Nucleus accumbens (tissue), 56 donors: ENCODE measurements at regions not wholly inside any gene's neighbourhood (a gene's known extent, or its start where the extent isn't known, plus 50 kb on each side); places are given as distances from the start of the nearest gene placed in this dataset.

Experiments used
- DNase-seq, 56 donors: peaks; one replicate each; lab custom pipeline; 2025; lab: John Stamatoyannopoulos, UW

DNA sequence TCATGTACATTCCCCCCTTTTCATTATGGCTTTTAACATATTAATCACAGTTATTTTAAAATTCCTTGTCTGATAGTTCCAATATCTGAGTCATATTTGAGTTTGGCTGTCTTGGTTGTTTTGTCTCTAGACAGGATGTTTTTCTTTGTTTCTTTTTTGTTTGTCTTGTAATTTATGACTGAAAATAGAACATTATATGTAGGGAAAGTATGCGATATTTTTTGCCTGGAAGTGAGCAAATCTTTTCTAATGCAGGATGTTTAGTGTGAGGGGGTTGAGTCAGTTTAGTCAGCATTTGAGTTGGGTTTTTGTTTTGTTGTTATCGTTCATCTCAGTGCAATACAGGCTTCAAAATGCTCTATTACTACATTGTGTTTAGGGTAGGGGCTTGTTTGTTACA, 239.7 kb downstream of the SNAPC1 start:
- no peak for DNase-seq

DNA sequence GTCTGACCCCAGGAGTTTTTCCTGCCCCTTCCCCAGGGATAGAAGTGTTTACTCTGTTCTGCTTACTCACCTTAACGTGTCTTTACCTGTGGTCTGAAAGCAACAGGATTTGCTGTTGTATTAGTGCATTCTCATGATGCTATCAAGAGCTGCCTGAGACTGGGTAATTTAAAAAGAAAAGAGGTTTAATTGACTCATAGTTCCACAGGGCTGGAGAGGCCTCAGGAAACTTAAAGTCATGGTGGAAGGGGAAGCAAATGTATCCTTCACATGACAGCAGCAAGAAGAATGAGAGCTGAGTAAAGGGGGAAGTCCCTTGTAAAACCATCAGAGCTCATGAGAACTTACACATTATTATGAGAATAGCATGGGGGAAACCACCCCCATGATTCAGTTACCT, 240.4 kb downstream of the SNAPC1 start:
- DNase-seq = no peak

DNA sequence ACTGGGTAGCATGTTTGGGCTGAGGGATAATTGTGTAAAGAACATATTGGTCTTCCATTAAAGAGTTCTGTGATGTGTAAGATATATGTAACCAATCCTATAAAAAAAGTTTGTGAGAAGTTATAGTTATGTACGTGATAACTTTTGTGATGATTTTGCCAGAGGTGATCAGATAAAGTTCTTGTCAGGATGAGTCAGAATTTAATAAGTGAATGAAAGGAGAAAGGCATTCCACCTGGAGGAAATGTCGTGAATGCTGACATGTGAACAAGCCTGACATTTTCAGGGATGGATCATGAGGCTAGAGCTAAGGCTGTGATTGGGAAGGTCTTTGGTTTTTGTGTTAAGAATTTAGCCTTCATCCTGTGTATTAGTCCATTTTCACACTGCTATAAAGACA, 241.5 kb downstream of the SNAPC1 start:
- no peak for DNase-seq

DNA sequence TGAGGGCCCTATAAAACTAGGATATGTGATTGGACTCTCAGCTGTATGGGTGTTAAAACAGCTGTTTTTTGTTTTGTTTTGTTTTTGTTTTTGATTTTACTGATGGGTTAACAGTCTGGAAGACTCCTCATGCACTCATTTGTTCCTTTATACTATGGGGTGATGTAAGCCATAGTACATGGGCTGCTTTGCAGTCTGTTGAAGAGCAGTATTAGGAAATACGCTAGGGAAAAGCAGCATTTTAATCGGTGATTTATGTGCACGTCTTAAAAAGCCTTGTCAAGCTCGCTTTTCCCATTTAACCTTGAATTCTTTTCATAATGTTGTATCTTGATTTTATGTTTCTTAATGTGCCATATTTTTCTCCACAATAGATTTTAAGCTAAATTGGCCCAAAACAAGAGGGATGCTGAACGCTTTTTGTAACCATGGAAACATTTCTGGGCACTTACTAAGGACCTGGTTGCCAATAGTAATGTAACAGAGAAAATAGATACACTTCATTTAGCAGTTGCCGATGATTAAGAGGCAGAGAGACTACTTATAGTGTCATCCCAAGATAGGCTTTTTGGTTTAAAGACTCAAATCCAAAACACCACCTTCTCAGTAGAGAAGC, 244.0 kb downstream of the SNAPC1 start:
- DNase-seq = no peak

DNA sequence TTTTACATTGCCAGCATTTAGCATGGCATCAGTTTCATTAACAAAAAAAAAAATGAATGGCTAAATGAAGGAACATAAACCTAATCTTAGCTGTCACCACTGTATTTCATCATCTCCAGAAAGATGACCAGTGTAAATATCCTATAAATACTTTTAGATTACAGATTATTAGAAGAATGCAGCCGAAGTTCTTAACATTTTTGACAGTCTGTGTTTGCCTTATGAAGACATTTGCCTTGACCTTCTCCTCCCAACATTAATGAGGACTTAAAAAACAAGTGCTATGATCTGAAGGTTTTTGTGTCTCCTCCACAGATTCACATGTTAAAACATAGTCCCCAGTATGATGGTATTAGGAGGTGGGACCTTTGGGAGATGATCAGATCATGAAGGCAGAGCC, 253.0 kb downstream of the SNAPC1 start:
- DNase-seq = no peak

DNA sequence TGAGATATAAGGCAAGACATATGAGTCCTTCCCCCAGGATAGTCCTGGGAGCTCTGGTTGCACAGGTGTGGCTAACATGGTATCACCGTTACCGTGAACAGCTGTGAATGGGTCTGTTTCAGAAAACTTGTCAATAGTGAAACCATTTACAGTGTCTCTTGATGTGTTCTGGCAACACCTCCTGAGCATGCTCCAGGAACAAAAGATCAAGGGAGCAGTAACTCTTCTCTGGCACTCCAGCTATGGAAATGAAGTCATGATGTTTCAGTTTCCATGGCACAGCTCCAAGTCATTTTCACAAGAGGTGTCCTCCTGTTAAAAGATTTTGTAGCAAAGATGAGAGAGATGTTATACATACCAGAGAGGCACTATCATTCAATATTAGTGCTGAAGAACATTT, 253.7 kb downstream of the SNAPC1 start:
- DNase-seq = no peak

DNA sequence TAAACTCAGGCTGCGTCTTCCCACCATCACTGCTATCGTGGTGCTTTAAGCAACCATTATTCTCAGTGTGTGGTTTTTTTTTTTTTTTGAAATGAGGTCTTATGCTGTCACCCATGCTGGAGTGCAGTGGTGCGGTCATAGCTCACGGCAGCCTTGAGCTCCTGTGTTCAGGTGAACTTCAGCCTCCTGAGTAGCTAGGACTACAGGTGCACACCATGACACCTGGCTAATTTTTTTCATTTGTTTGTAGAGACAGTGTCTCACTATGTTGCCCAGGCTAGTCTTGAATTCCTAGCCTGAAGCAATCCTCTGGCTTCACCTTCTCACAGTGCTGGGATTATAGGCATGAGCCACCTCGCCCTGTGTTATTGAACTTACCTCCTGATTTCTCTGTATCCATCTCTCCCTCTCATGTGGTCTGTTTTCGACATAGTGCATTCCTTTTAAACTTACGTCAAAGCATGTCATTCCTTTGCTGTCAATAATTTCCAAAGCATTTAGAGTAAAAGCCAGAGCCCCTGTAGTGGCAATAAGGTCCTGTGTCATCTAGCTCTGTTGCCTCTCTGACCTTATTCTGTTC, 255.5 kb downstream of the SNAPC1 start:
- no peak for DNase-seq

DNA sequence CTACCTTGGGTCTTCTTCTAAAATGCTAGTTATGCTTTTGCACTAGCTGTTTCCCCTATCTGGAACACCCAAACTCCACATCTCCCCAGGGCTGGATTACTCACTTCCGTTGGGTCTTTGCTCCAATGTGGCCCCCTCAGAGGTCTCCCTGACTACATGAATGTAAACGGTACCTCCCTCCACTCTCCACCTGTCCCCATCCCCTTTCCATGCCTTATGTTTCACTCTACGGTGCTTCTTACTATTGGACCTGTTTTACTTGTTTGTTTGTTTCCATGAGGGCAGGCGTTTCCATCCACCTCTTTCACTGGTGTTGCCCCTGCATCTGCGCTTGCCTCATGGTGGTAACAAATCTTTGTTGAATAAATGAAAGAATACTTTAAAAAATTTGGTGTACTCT, 256.4 kb downstream of the SNAPC1 start:
- DNase-seq = no peak

DNA sequence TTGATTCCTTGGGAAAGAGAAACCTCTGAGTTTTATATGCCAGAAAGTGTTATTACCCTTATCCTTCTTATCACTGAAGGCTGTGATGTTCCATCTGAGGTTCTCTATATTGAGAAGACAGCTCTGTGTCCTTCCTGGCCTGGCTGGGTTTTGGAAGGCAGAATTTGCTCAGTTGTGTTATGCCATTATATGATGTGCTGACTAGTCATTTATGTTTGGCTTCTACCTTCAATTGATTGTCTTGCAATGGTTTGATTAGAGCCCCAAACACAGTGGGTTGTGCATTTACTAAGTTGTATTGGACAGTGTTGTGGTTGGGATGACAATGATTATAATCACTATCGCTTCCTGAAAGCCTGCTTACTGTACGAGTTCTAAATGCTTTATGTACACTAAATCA, 265.7 kb downstream of the SNAPC1 start:
- DNase-seq = no peak

DNA sequence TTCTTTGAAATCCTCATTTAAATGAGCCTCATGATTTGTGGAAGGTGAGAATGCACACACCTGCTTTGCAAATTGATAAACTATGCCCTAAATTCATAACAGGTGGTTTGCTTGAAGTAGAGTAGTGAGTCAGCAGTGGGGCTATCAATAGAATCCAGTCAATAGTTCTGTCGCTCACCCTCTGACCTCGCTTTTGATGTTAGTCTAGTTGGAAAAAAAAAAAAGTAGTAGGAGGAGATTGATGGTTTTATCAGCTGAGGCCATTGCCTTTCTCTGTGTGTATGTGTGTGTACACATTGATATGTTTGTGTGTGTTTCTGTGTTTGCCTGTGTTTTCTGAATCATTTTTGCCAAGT, 267.3 kb downstream of the SNAPC1 start:
- DNase-seq = no peak

DNA sequence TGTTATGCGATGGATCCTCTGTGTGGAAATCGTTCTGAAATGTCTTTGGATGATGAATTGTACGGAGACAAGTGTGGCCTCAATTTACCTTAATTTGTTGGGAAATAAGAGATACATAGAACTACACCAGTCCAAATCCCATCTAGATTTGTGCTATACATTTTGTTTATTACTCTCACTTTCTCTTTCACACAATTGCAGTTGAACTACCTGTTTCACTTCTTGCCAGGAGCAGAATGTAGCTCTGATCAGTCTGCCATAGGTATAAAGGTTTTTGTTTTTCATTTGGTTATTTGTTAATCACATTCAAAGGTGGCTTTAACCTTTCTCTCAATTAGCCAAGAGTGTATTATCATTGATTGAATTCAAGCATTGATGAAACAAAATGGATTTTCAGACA, 268.2 kb downstream of the SNAPC1 start:
- no peak for DNase-seq

DNA sequence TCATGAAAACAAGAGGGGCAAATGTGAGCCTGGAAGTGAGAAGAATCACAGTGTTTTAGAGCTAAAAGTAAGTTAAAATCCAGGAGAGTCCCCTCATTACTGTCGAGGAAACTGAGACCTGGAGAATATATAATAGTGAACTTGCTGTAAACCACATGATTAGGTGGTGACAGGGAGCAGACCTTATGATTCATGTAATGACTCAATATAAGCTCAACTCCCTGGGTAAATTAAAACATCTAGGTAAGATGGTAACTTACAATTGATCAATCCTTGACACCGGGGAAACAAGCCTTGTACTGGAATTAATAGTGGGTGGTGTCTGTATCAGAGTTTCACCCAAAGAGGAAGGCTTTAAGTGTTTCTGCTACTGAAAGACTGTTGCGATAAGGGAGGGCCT, 269.3 kb downstream of the SNAPC1 start:
- no peak for DNase-seq

DNA sequence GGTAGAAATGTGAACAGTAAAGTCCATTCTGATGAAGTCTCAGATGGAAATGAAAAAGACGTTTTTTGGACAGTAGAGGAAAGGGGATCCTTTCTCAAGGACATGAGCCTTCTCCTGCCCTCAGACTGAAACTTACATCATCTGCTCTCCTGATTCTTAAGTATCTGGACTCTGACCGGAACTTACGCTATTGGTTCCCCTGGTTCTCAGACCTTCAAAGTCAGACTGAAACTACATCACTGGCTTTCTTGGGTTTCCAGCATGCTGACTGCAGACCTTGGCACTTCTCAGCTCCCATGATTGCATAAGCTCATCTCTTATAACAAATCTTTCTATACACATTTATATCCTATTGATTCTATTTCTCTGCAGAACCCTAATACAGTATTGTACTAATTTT, 291.0 kb downstream of the SNAPC1 start:
- no peak for DNase-seq

DNA sequence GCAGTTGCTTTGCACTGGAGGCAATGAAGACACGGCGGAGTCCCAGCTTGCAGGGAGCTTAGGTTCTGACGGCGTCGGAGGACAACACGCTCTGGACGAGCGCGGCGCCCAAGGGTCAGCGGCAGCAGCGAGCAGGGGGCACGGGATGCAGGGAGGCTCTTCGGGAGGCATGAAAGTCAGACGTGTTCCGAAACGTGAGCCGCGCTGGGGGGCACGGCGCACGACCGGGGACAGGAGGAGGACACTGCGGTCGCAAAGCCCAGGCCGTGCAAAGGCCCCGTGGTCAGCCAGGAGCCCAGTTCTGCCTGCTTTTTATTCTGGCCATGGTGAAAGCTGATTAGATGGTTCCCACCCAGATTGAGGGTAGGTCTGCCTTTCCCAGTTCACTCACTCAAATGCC, 294.6 kb downstream of the SNAPC1 start:
- no peak for DNase-seq

DNA sequence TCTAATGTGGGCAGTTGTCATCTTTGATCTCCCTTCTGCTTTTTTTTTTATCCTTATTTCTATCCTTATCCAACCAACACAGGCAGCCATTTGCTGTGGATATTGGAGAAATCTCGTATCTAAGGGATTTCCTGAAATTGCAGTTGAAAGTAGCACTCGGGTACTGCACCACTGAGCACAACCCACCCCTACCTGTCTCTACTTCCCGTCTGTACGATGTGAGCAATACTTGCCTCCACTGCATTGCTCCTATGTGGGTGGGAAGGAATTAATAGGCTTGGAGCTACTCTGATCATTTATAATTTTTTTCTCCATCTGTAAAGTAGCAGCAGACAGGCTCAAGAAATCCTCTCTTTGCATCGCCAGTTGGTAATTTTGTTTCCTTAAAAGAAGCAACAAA, 300.4 kb downstream of the SNAPC1 start:
- DNase-seq = peak in 7 of 56 donors; percentile 0 to 31 (median 19)

DNA sequence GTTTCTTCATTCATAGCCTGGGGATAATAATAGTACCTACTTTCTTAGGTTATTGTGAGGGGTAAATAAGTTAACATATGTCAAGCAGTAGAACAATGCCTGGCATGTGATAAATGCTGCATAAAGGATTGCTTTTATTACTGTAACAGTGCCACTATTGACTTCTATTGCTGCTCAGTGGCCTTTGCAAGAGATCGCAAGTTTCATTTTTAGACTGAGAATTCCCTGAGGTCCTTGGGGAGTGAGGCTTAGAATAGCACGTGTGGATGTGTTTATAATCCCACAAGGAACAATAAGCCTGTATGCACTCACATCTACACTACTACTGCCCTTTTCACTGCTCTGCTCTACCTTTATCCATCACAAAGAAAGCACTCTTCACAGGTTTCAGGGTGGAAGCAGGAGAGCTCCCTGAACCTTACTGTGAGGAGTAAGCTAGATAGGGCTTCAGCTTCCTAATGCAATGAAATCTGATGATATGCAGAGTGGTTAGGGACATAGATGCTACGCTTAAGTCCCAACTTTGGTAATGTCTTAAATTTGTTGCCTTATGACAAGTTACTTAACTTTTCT, 302.6 kb downstream of the SNAPC1 start:
- no peak for DNase-seq

DNA sequence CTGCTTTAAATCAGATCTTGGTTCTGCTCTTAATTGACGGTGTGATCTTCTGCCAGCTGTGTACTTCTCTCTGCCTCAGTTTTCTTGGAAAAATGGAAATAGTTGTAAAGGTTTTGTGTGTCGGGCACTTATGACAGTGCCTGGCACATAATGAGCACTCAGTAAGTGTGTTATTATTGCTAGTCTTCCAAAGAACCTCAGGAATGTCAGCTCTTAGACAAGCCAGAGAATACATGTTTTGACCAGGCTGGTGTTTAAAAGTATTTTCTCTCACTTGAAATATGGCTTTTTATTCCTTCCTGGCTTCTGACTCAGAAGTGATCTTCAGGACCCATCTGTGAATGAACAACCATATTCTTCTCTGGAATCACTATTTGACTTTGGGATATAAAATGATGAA, 304.1 kb downstream of the SNAPC1 start:
- DNase-seq = no peak

DNA sequence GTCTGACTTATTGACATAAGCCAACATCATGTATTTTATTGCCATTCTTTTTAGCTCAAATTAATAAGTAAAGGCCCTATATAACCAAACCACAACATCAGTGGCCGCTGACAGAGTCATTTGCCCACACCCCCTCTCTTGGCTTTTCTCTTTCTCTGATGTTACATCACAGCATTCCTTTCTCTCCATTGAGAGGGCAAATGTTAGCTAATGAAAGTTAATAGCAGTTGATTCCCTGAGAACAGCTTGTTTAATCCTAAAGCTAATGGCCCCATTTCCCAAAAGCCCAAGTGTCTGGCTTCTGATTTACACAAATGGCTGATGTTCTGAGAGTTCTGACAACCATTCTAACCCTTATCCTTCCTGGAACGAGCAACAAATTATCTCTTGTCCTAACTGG, 308.8 kb downstream of the SNAPC1 start:
- no peak for DNase-seq

DNA sequence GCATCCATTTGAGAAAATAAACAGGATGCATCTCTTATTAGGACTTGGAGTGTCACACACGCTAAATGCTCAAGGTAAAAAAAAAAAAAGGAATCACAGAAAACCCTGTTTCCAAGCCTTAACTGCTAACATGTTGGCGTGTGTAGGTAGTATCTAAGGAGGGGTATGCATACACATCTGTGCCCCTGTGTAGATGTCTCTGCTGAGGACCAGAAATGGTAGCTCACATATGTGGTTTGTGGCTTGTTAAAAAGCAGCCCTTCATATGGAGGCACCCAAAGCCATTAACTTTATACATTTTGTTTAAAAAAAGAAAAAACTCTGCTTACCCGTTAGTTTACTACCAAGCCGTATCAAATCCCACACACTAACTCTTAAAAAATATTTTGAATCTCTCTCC, 314.1 kb downstream of the SNAPC1 start:
- no peak for DNase-seq

DNA sequence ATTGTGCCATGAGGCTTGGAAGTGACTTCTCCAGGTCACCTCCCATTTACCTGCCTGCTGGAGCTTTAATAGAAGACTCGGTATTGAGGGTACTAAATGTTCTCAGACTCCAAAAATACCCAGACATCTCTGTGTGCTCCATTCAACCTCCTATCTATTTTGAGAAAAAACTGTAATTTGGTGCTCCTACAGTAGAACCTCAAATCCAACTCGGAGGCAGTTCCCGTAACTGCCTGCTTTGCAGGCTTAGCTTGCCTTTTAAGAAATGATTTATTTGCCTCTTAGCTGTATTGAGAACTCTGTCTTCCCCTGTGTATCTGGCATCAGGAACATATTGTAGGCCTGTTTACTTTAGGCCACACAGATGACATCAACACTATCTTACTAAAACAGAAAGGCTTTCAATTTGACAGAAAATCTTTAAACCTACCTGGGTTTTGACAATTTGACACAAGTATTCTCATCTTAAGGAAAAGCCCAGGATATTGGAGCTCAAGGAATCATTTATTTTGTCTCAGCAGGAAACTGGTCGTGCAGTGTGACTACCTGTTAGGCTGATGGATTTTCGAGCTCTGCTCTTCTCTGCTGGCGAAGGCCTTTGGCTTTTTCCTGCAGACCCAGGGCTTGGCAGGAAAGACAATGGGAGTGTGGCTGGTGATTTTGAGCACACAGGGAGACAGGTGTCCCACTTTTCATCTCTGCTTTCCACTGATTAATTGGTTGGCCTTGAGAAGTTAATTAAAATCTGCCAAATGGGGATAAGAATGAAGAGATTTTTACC, 314.8 kb downstream of the SNAPC1 start:
- peak in 6 of 56 donors; percentile 1 to 33 (median 13) for DNase-seq

DNA sequence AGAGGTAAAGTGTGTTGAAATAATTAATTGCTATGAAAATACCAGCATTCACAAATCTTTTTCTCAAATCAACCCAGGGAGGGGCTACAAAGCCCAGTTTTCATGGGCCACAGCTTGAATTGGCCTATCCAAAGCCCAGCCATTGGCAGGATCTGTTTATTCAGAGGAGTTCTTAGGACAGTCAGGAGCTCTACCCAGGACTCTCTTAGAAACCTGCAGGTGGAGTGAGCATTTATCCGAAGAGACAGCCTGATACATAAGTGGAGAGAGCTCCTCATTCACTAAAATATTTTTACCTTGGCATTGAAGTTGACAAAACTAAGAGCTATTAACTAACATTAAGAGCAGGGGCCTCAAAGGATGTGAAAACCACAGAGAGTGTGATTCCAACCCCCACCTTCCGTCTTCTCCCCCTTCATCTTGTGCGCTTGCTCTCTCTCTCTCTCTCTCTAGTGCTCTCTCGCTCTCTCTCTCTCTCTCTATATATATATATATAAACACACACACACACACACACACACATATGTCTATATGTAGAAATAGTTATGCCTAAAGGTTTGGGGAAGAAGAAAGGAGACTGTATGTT, 315.5 kb downstream of the SNAPC1 start:
- DNase-seq = no peak

DNA sequence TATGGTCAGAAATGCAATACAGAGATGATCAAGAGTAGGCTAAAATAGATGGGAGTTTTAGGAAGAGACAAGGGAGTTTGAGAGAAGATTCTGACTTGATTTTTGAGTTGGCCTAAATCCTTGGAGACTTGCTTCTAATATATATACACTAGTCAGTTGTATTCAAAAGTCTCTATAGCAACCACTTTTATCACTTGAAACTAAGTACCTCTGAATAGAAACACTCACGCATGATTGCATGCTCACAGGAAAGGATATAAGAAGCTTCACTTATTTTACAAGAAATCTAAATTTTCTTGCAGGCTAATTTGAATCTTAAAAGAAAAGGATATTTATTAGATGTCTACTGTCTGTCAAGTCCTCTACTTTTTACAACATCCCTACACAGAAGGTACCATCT, 316.8 kb downstream of the SNAPC1 start:
- no peak for DNase-seq
